ENCODE measurements at regions not wholly inside any gene's neighbourhood (a gene's known extent, or its start where the extent isn't known, plus 50 kb on each side); places are given as distances from the start of the nearest gene placed in this dataset.
A peak's percentile ranks its signal among the peaks of the same experiment; 100 is the strongest.

DNA sequence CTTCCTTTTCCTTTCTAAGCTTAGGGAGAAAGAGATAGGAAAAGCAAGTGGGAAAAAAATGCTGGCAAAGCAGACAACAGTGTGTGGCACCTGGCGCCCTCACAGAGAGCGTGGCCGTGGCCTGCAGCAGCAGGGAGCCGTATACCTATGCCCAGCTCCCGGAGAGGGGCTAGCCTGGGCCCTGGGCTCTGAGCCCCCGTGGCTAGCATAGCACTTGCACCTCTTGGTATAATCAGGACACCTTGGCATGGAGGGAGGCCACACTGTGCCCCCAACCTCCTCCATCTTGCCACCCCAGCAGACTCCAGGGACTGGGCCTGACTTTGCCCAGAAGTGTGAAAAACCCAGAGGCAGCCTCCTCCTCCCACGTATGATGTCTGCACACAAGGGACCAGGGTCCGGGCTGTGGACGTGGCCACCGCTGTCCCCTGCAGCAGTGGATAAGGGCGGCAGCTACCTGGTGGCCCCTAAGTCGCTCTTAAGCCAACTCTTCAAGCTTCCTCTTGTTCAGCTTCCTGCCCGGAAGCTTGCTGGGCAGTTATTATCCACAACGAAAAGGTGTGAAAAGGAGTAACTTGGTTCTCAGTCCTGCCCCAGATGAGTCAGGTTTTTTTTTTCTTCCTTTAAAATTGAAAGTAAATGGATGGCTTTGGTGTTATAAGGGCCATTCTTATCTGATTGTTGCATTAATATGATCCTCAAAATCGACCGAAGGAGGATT lies 249.1 kb upstream of the PITRM1 start:
- DNase-seq = no peak

GRCh38 chr10:3420527-3421469 lies 248.2 kb upstream of the PITRM1 start:
- no peak for DNase-seq

- peak; percentile 6 for DNase-seq
Observed at GRCh38 chr10:3419719-3420495, 247.3 kb upstream of the PITRM1 start.

- no peak for DNase-seq
Observed at GRCh38 chr10:3418926-3419325, 246.3 kb upstream of the PITRM1 start.

- no peak for DNase-seq
Observed at GRCh38 chr10:3418041-3418754, 245.6 kb upstream of the PITRM1 start.

DNA sequence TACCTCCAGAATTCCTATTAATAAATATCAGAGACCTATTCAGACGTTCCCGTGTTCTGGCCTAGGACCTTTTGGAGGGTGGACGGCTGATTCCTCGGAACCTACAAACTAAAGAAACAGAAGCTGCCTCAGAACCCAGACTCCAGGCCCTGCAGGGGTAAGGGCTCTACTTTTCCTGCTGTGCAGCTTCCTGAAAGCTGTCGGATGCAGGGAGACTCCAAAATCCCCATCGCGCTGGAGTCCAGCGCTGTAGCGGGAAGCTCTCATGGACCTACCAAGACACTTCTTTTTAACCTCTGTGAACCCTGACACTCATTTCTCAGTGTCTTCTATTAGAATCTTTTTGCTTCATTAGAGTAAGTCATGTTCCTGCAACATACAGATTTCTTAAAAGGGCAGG lies 244.5 kb upstream of the PITRM1 start:
- DNase-seq = no peak

DNA sequence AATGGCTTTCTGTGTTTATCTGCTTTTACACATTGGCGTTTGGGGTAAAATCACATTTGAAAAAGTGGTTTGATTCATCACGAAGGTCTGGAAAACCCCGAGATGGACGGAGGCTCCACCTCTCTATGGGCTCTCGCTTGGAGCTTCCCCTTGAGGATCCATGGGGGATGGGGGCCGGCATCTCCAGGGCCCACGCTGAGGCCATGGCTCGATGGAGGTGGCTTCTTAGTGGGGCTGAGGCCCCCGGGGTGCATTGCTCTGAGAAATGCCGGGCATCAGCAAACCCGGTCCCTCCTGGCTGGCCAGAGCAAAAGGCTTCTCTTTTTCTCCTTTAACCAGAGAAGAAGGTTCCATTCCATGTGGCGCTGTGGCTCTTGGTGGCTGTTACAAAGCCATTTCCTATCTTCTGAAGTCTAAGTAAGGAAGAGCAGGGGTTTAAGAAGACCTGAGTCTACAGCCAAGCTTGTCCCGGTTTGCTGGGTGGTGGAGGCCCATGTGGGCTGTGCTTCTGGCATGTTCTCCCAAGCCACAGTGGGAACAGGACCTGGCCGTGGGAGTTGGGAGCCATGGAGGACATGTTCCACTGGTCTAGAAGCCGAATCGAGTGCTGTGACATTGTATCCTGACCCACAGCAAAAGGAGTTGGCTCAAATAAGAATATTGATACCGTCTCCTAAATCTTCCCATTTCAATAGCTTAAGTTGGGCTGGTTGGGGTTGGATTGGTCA lies 243.5 kb upstream of the PITRM1 start:
- DNase-seq = no peak

DNA sequence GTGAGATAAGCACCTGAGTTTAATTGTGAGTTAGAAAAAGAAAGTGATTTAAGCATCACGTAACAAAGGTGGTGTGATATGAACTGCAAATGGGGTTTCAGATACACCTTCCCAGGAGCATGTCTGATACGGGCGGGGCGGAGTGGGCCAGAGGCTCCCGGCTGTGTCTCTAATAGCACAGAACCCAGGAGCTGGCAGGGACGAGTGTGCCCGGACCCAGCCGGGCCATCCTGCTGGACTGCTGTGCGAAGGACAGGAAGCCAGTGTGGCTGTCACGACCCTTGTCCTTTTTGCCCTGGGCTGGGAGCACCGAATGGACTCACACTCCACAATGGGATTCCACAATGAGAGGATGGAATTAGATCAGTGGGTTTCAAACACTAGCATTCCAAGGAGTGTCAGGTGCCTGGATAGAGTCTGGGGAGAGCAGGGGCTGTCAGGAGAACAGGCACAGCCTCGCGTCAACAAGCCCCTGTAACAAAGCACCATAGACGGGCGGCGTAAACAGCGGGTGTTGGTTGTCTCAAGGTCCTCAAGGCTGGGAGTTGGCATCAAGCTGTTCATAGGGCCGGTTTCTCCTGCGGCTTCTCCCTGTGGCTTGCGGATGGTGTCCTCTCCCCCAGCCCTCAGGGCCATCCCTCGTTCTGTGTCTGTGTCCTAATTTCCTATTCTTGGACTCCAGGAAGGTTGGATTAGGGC lies 242.6 kb upstream of the PITRM1 start:
- DNase-seq = no peak

DNA sequence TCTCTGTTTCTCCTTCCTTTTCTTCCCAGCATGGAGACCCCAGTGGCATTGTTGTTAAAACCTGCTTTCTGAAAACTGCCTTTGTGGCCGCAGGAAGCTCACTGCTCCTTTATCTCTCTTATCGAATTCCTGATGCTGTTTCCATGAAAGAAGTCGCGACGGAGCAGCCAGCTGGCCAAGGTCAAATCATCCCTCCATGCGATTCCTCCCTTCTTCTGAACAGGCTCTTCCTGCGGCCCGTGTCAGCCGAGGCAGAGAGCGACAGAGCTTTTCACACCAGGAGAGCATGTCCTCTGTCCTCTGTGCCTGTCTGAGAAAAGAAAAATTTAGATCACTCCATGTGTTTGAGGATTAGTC lies 242.1 kb upstream of the PITRM1 start:
- no peak for DNase-seq

GRCh38 chr10:3413937-3414666 lies 241.5 kb upstream of the PITRM1 start:
- DNase-seq = no peak

GRCh38 chr10:3412646-3413045 lies 240.1 kb upstream of the PITRM1 start:
- DNase-seq = no peak

DNA sequence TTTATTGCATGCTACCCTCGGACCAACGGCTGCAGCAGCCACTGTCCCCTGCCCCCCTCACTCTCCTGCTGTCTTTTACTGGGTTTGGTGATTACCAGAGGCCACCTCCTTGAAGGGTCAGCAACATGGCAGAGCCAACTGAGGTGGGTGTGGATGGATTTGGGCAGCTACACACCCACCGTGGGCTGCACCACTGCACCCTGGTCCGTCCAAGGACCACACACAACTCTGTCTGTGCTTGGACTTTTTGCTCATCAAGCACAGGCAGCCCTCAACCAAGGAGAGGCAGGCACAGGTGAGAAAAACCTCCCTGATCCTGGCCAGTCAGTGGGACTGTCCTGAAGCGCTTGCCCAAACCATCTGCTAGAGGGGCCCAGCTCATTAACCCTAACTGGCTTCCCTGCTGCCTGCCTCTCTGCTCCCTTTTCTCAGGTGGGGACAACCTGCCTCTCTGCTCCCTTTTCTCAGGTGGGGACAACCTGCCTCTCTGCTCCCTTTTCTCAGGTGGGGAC lies 239.5 kb upstream of the PITRM1 start:
- DNase-seq = no peak

GRCh38 chr10:3411044-3411443 lies 238.5 kb upstream of the PITRM1 start:
- no peak for DNase-seq

- DNase-seq = no peak
Observed at GRCh38 chr10:3409928-3410327, 237.3 kb upstream of the PITRM1 start.

- no peak for DNase-seq
Observed at GRCh38 chr10:3408603-3409365, 236.2 kb upstream of the PITRM1 start.

GRCh38 chr10:3407208-3407607 lies 234.6 kb upstream of the PITRM1 start:
- DNase-seq = no peak

- no peak for DNase-seq
Observed at GRCh38 chr10:3406556-3406955, 234.0 kb upstream of the PITRM1 start.

DNA sequence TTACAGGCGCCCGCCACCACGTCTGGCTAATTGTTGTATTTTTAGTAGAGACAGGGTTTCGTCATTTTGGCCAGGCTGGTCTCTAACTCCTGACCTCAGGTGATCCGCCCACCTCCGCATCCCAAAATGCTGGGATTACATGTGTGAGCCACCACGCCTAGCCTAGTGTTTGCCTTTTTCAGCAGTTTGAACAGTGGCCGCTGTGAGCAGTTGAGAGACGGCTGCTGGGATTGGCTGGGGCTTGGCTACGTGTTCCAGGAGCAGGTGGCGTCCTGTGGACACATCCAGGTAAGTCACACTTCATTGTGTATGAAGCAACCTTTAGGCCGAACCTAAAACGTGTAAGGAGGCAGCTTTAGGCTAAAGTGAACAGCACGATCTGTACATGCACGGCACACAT lies 231.8 kb upstream of the PITRM1 start:
- DNase-seq = no peak

DNA sequence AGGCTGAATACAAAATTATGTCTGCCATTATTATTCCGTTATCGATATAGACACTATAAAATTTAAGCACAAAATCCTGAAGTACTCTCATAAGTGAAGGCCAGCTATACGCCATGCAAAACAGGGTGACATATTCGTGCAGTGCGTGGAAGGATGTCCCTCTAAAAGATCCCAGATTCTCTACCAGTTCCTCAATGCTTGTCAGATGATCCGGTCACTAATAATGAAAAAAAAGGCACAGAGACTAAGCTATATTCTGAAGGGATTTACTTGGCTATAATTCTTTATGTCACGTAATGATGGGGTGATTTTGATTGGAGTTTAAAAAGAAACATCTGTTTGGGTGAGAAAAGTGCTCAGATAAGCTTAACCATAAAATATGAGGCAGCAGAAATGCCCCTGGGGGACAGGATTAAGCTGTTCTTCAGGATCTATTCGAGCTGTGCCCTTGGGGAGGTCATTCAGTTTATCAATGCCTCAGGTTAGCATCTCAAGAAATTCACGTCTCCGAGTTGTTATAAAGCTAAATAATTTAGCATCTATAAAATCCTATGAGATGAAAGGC lies 229.7 kb upstream of the PITRM1 start:
- DNase-seq = no peak
